GM23248 (cell line): ENCODE measurements at regions not wholly inside any gene's neighbourhood (a gene's known extent, or its start where the extent isn't known, plus 50 kb on each side); places are given as distances from the start of the nearest gene placed in this dataset.

Experiments
- DNase-seq: peaks from one replicate; pipeline ENCODE4 v3.0.0-alpha.2; 2015
- H2AFZ ChIP-seq: fragments of 200-600 bp; sonication (generic); 2 replicates; pipeline ENCODE4 v1.6.1; 2016; ENCODE audit warnings: antibody characterized with exemption
- H3F3A ChIP-seq: fragments of 200-600 bp; sonication (generic); 2 replicates; pipeline ENCODE4 v1.6.1; 2016; ENCODE audit warnings: mild to moderate bottlenecking, antibody characterized with exemption, mixed run types; ENCODE audit not compliant: insufficient read depth
- H3K27ac ChIP-seq: fragments of 200-600 bp; sonication (generic); 2 replicates; pipeline ENCODE4 v1.5.1; 2016; ENCODE audit warnings: mild to moderate bottlenecking
- H3K27me3 ChIP-seq: fragments of 200-600 bp; sonication (generic); replicated peaks from 2 replicates; pipeline ENCODE4 v1.6.1; 2016; ENCODE audit warnings: mild to moderate bottlenecking; ENCODE audit not compliant: insufficient read depth
- H3K36me3 ChIP-seq: fragments of 200-600 bp; sonication (generic); 2 replicates; pipeline ENCODE4 v1.6.1; 2016; ENCODE audit warnings: low read depth, mild to moderate bottlenecking
- H3K4me1 ChIP-seq: fragments of 200-600 bp; sonication (generic); 2 replicates; pipeline ENCODE4 v1.6.1; 2016; ENCODE audit warnings: mild to moderate bottlenecking; ENCODE audit not compliant: insufficient read depth
- H3K4me2 ChIP-seq: fragments of 200-600 bp; sonication (generic); one replicate; pipeline ENCODE4 v1.6.1; 2016; ENCODE audit warnings: mild to moderate bottlenecking; ENCODE audit not compliant: unreplicated experiment
- H3K4me3 ChIP-seq: fragments of 200-600 bp; sonication (generic); 2 replicates; pipeline ENCODE4 v1.5.1; 2016; ENCODE audit warnings: mild to moderate bottlenecking
- H3K79me2 ChIP-seq: fragments of 200-600 bp; sonication (generic); 2 replicates; pipeline ENCODE4 v1.6.1; 2016; ENCODE audit warnings: mild to moderate bottlenecking; ENCODE audit not compliant: insufficient read depth
- H3K9ac ChIP-seq: fragments of 200-600 bp; sonication (generic); 2 replicates; pipeline ENCODE4 v1.6.1; 2016; ENCODE audit warnings: mild to moderate bottlenecking
- H3K9me2 ChIP-seq: fragments of 200-600 bp; sonication (generic); 2 replicates; pipeline ENCODE4 v1.6.1; 2016; ENCODE audit warnings: mixed run types, mild to moderate bottlenecking, moderate library complexity; ENCODE audit not compliant: insufficient read depth
- H3K9me3 ChIP-seq: fragments of 200-600 bp; sonication (generic); one replicate; pipeline ENCODE4 v1.6.1; 2017; ENCODE audit warnings: low read depth
- H4K20me1 ChIP-seq: fragments of 200-600 bp; sonication (generic); 2 replicates; pipeline ENCODE4 v1.6.0; 2016; ENCODE audit not compliant: insufficient read depth
- EZH2 ChIP-seq: fragments of 200-600 bp; sonication (generic); IDR thresholded peaks from 2 replicates; pipeline ENCODE4 v1.6.1; 2018; ENCODE audit warnings: antibody characterized with exemption, mild to moderate bottlenecking; ENCODE audit not compliant: insufficient read depth, poor library complexity, severe bottlenecking
- EZH2phosphoT487 ChIP-seq: fragments of 200-600 bp; sonication (generic); IDR thresholded peaks from 2 replicates; pipeline ENCODE4 v1.6.1; 2018; ENCODE audit warnings: antibody characterized with exemption, moderate library complexity, mild to moderate bottlenecking, low read depth; ENCODE audit not compliant: insufficient read depth
- WGBS, 2 experiments: methylation state at CpG; one replicate each; pipeline ENCODE4 v1.1.6; 2015 to 2017; ENCODE audit warnings: low lambda C conversion rate in 2 of 2, low coverage in 1 of 2; ENCODE audit errors: missing lambda C conversion rate in 2 of 2; 5-methylcytosine and 5-hydroxymethylcytosine counted together
- in situ Hi-C: fragments of 300-500 bp; cut with MboI; formaldehyde crosslinking; loops from 2 replicates; pipeline ENCODE4 v1.15.0; 2020

DNA sequence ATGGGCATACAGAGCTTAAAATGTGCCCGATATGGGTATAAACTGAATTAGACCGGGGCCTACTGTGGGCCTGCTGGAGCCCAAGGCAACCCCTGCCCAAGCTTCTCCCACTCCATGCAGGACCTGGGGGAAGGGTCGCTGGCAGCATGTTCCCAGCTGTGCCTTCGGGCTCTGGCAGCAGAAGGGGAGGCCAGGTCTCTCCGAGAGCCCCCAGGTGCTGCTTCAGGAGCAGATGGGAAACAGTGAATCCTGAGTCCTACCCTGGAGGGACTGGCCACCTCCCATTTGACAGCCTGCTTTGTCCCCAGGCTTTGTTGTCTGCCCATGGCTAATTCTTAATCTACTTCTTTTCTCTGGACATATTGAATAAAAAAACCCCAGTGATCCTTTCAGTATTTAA is 315.6 kb upstream of the B3GAT1 start:
- TF ChIP-seq EZH2 (no peak), EZH2phosphoT487 (no peak)
- no peaks in the 10 kb centered on the region for H3K9me3 ChIP-seq
- no peak overlapping the region for H2AFZ ChIP-seq
- H3K9ac ChIP-seq = no peak overlapping the region
- no peaks in the 10 kb centered on the region for H3F3A ChIP-seq
- no peaks in the 10 kb centered on the region for H3K36me3 ChIP-seq
- H4K20me1 ChIP-seq = no peaks in the 10 kb centered on the region
- H3K4me3 ChIP-seq = no peak overlapping the region
- no peak overlapping the region for H3K4me2 ChIP-seq
- H3K4me1 ChIP-seq = no peaks in the 10 kb centered on the region
- DNase-seq = no peak
- H3K9me2 ChIP-seq = no peaks in the 10 kb centered on the region
- 20 to 24% methylated on average over 5 of the region's 5 CpGs for WGBS, 2 experiments
- no peak overlapping the region for H3K27ac ChIP-seq
- no peaks in the 10 kb centered on the region for H3K27me3 ChIP-seq
- no peaks in the 10 kb centered on the region for H3K79me2 ChIP-seq
- in situ Hi-C loops = no loop called here

- in situ Hi-C loops = no loop called here
- Histone ChIP-seq H3K27me3 (no peaks in the 10 kb centered on the region), H3K36me3 (no peaks in the 10 kb centered on the region), H3K9me2 (no peaks in the 10 kb centered on the region), H3F3A (no peaks in the 10 kb centered on the region), H4K20me1 (no peaks in the 10 kb centered on the region), H3K79me2 (no peaks in the 10 kb centered on the region), H3K27ac (no peak overlapping the region), H3K9me3 (no peaks in the 10 kb centered on the region), H2AFZ (no peak overlapping the region), H3K4me3 (no peak overlapping the region), H3K4me1 (no peaks in the 10 kb centered on the region), H3K4me2 (no peak overlapping the region), H3K9ac (no peak overlapping the region)
- 39 to 42% methylated on average over 13 of the region's 13 CpGs for WGBS, 2 experiments
- no peak for DNase-seq
- TF ChIP-seq EZH2 (no peak), EZH2phosphoT487 (no peak)
Observed at GRCh38 chr11:134727204-134727603, 315.2 kb upstream of the B3GAT1 start.

- Histone ChIP-seq H3K79me2 (no peaks in the 10 kb centered on the region), H3F3A (no peaks in the 10 kb centered on the region), H3K27me3 (no peaks in the 10 kb centered on the region), H3K9me3 (no peaks in the 10 kb centered on the region), H3K9ac (no peak overlapping the region), H2AFZ (no peak overlapping the region), H3K27ac (no peak overlapping the region), H3K9me2 (no peaks in the 10 kb centered on the region), H3K4me2 (no peak overlapping the region), H3K4me3 (no peak overlapping the region), H3K4me1 (no peaks in the 10 kb centered on the region), H4K20me1 (no peaks in the 10 kb centered on the region), H3K36me3 (no peaks in the 10 kb centered on the region)
- TF ChIP-seq EZH2 (no peak), EZH2phosphoT487 (no peak)
- DNase-seq = no peak
- in situ Hi-C loops = no loop called here
- WGBS, 2 experiments = 10 to 12% methylated on average over 21 of the region's 21 CpGs
Observed at GRCh38 chr11:134725716-134726639, 313.9 kb upstream of the B3GAT1 start.

GRCh38 chr11:134725211-134725610 is 313.2 kb upstream of the B3GAT1 start:
- Histone ChIP-seq H3K36me3 (no peaks in the 10 kb centered on the region), H4K20me1 (no peaks in the 10 kb centered on the region), H3K4me1 (no peaks in the 10 kb centered on the region), H2AFZ (no peak overlapping the region), H3K9me2 (no peaks in the 10 kb centered on the region), H3K27ac (no peak overlapping the region), H3K9ac (no peak overlapping the region), H3F3A (no peaks in the 10 kb centered on the region), H3K4me2 (no peak overlapping the region), H3K79me2 (no peaks in the 10 kb centered on the region), H3K4me3 (no peak overlapping the region), H3K27me3 (no peaks in the 10 kb centered on the region), H3K9me3 (no peaks in the 10 kb centered on the region)
- no peak for DNase-seq
- TF ChIP-seq EZH2 (no peak), EZH2phosphoT487 (no peak)
- 1 to 4% methylated on average over 12 of the region's 12 CpGs for WGBS, 2 experiments
- in situ Hi-C loops = no loop called here
